HG03060 (cell line): ENCODE measurements at regions not wholly inside any gene's neighbourhood (a gene's known extent, or its start where the extent isn't known, plus 50 kb on each side); places are given as distances from the start of the nearest gene placed in this dataset.

ENCODE experiments used
- ATAC-seq: cut with Tn5 transposase; IDR thresholded peaks from one replicate; pipeline ENCODE4 v1.9.1; 2021; ENCODE audit warnings: low read depth, moderate number of reproducible peaks; ENCODE audit not compliant: unreplicated experiment

DNA sequence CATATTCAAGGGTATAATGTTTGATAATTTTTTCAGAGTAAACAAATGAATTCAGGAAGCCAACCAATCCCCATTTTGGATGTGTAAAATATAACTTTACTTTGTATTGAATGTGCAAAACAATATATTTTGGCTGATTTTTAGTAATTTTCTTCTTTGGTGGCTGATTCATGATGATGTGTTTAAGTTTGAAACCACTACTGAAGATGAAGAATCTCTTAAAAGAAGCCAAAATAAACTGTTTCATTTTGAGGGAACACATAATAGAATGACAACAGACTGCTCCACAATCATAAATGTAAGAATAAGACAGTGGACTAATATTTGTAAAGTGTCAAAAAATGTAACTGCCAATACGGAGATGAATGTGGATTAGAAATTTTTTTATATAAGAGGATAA, 52.5 kb upstream of the TRIM43 start:
- no peak for ATAC-seq

DNA sequence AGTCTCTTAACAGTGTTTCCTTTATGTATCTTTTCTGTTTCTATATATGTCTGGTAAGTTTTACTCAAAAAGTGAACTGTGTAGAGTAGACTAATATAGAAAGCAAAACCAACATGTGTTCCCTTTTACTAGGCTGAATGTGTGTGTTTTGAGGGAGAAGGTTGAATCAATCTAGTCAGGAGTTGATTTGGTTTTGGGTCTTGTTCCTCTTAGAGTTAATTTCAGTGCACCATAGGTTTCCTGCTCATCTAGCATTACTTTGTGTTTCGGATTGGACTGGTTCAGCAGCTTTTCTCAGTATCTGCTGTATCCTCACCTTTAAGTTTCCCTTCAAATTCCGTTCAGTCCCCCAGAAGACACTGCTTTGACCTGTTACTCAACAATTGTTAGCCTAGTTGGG, 52.0 kb upstream of the TRIM43 start:
- ATAC-seq = peak; percentile 73
